ENCODE measurements at regions not wholly inside any gene's neighbourhood (a gene's known extent, or its start where the extent isn't known, plus 50 kb on each side); places are given as distances from the start of the nearest gene placed in this dataset.
A peak's percentile ranks its signal among the peaks of the same experiment; 100 is the strongest.

- Histone ChIP-seq H3K4me3 (ENCODE audit: low read depth in 2 of 2, low read length in 1 of 2) (no peak overlapping the region; a peak in 1 of 4 replicates), H3F3A (replicated peaks; ENCODE audit: insufficient read depth) (no peaks in the 10 kb centered on the region), H3K9me3 (no peaks in the 10 kb centered on the region), H3K4me2 (no peak overlapping the region), H3K27me3 (ENCODE audit: insufficient read depth) (peaks cover 9% of the 10 kb centered on the region; the same call in 1 of the 2 replicates), H3K9ac (no peak overlapping the region), H3K4me1 (ENCODE audit: control insufficient read depth in 1 of 2, insufficient read depth in 2 of 2, low read depth in 1 of 2, low read length in 1 of 2) (peaks cover 0 to 9% of the 10 kb centered on the region in 2 experiments; a peak in 1 of 4 replicates), H2AFZ (ENCODE audit: low read depth) (no peak overlapping the region), H3K27ac (ENCODE audit: low read depth in 2 of 2, low read length in 1 of 2) (no peak overlapping the region), H3K36me3 (replicated peaks in 1 of 2; ENCODE audit: control insufficient read depth in 1 of 2, insufficient read depth in 2 of 2, low read length in 1 of 2) (no peaks in the 10 kb centered on the region), H3K9me2 (no peaks in the 10 kb centered on the region), H4K20me1 (ENCODE audit: insufficient read depth) (no peaks in the 10 kb centered on the region), H3K79me2 (ENCODE audit: insufficient read depth) (no peaks in the 10 kb centered on the region)
- ChIA-PET POLR2A (no interaction called here), CTCF (interaction anchor here (1.5 to 2.2 kb wide), 3 partner anchors 9 to 461 kb away, joined by 6 to 7 read pairs (median 7); no protein-coding TSS in a partner anchor)
- DNase-seq = peak; percentile 77
- no peak for TF ChIP-seq USF1 (IDR thresholded peaks at IDR 0.05; ENCODE audit: borderline replicate concordance, low read depth)
- peak in 1 of 2 experiments; percentile 14; a peak in 1 of 4 replicates for TF ChIP-seq EP300 (IDR thresholded peaks at IDR 0.05; ENCODE audit: borderline replicate concordance in 1 of 2, low read depth in 1 of 2, low read length in 1 of 2)
- 38% methylated on average over 17 of the region's 19 CpGs for WGBS (ENCODE audit: low lambda C conversion rate)
Measured at GRCh38 chr9:131807144-131807983, 67.5 kb upstream of the RAPGEF1 start.

GRCh38 chr9:131805803-131806202, 65.9 kb upstream of the RAPGEF1 start:
- WGBS (ENCODE audit: low lambda C conversion rate) = 61% methylated on average over 8 of the region's 8 CpGs
- Histone ChIP-seq H3K4me2 (no peak overlapping the region), H4K20me1 (ENCODE audit: insufficient read depth) (no peaks in the 10 kb centered on the region), H3K27me3 (ENCODE audit: insufficient read depth) (peaks cover 9% of the 10 kb centered on the region), H3K4me1 (ENCODE audit: control insufficient read depth in 1 of 2, insufficient read depth in 2 of 2, low read depth in 1 of 2, low read length in 1 of 2) (peaks cover 0 to 9% of the 10 kb centered on the region in 2 experiments; a peak in 1 of 4 replicates), H3K36me3 (replicated peaks in 1 of 2; ENCODE audit: control insufficient read depth in 1 of 2, insufficient read depth in 2 of 2, low read length in 1 of 2) (no peaks in the 10 kb centered on the region), H3K9me3 (no peaks in the 10 kb centered on the region), H3K9me2 (no peaks in the 10 kb centered on the region), H3K9ac (no peak overlapping the region), H2AFZ (ENCODE audit: low read depth) (no peak overlapping the region), H3K4me3 (ENCODE audit: low read depth in 2 of 2, low read length in 1 of 2) (no peak overlapping the region), H3K27ac (ENCODE audit: low read depth in 2 of 2, low read length in 1 of 2) (no peak overlapping the region), H3F3A (replicated peaks; ENCODE audit: insufficient read depth) (no peaks in the 10 kb centered on the region), H3K79me2 (ENCODE audit: insufficient read depth) (no peaks in the 10 kb centered on the region)
- POLR2A ChIA-PET = no interaction called here
- TF ChIP-seq TCF12 (IDR thresholded peaks at IDR 0.05) = no peak
- no peak for TF ChIP-seq SMC3 (IDR thresholded peaks at IDR 0.05; ENCODE audit: low read depth, low read length)
- no peak for TF ChIP-seq RFX5 (IDR thresholded peaks at IDR 0.05; ENCODE audit: low read length)
- TF ChIP-seq, protein P1, sequence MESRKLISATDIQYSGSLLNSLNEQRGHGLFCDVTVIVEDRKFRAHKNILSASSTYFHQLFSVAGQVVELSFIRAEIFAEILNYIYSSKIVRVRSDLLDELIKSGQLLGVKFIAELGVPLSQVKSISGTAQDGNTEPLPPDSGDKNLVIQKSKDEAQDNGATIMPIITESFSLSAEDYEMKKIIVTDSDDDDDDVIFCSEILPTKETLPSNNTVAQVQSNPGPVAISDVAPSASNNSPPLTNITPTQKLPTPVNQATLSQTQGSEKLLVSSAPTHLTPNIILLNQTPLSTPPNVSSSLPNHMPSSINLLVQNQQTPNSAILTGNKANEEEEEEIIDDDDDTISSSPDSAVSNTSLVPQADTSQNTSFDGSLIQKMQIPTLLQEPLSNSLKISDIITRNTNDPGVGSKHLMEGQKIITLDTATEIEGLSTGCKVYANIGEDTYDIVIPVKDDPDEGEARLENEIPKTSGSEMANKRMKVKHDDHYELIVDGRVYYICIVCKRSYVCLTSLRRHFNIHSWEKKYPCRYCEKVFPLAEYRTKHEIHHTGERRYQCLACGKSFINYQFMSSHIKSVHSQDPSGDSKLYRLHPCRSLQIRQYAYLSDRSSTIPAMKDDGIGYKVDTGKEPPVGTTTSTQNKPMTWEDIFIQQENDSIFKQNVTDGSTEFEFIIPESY (IDR thresholded peaks at IDR 0.05; ENCODE audit: borderline replicate concordance, low read depth) = no peak
- TF ChIP-seq MXI1 (IDR thresholded peaks at IDR 0.05; ENCODE audit: low read depth, low read length) = no peak
- TF ChIP-seq SIN3A (IDR thresholded peaks at IDR 0.05; ENCODE audit: borderline replicate concordance, low read depth, low read length) = no peak
- no peak for TF ChIP-seq RAD21 (IDR thresholded peaks at IDR 0.05; ENCODE audit: low read length)
- no peak for TF ChIP-seq USF1 (IDR thresholded peaks at IDR 0.05; ENCODE audit: borderline replicate concordance, low read depth)
- no peak for TF ChIP-seq RXRA (IDR thresholded peaks at IDR 0.05; ENCODE audit: borderline replicate concordance, low read depth)
- no peak for TF ChIP-seq NFIC (IDR thresholded peaks at IDR 0.05; ENCODE audit: borderline replicate concordance)
- TF ChIP-seq RCOR1 (IDR thresholded peaks at IDR 0.05; ENCODE audit: low read length) = no peak
- no peak for TF ChIP-seq FOXM1 (IDR thresholded peaks at IDR 0.05; ENCODE audit: low read depth)
- no peak for TF ChIP-seq NRF1 (IDR thresholded peaks at IDR 0.05; ENCODE audit: low read depth, low read length)
- TF ChIP-seq MEF2A (IDR thresholded peaks at IDR 0.05; ENCODE audit: borderline replicate concordance, low read depth) = no peak
- no peak for TF ChIP-seq ELF1 (IDR thresholded peaks at IDR 0.05)
- TF ChIP-seq EZH2phosphoT487 (IDR thresholded peaks at IDR 0.05; ENCODE audit: borderline replicate concordance, low read depth) = no peak
- TF ChIP-seq TAF1 (IDR thresholded peaks at IDR 0.05; ENCODE audit: borderline replicate concordance, low read depth, low read length) = no peak
- TF ChIP-seq, protein P2, sequence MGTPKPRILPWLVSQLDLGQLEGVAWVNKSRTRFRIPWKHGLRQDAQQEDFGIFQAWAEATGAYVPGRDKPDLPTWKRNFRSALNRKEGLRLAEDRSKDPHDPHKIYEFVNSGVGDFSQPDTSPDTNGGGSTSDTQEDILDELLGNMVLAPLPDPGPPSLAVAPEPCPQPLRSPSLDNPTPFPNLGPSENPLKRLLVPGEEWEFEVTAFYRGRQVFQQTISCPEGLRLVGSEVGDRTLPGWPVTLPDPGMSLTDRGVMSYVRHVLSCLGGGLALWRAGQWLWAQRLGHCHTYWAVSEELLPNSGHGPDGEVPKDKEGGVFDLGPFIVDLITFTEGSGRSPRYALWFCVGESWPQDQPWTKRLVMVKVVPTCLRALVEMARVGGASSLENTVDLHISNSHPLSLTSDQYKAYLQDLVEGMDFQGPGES (IDR thresholded peaks at IDR 0.05; ENCODE audit: low read depth, low read length) = no peak
- no peak for TF ChIP-seq USF2 (IDR thresholded peaks at IDR 0.05; ENCODE audit: borderline replicate concordance, low read depth, low read length)
- DNase-seq = no peak
- CTCF ChIA-PET = interaction anchor here (0.7 to 1.3 kb wide), 3 partner anchors 175 to 447 kb away, joined by 3 read pairs; no protein-coding TSS in a partner anchor
